Calu3 (cell line): ENCODE measurements at regions not wholly inside any gene's neighbourhood (a gene's known extent, or its start where the extent isn't known, plus 50 kb on each side); places are given as distances from the start of the nearest gene placed in this dataset.

Source experiments
- BruUV-seq: library from RNA; stranded (reverse); fragments of 400-500 nt; replicated peaks from 2 replicates; lab custom pipeline; 2021; lab: Mats Ljungman, UMichigan
- CTCF ChIA-PET: fragments of 300-600 bp; sonication (Branson Sonifier 250); formaldehyde crosslinking; loops from one replicate; lab custom pipeline; 2022; ENCODE audit warnings: antibody characterized with exemption; lab: Charles Lee
- DNase-seq: peaks from one replicate; pipeline ENCODE4 v3.0.0; 2022
- H3K27ac Mint-ChIP-seq: one replicate; pipeline ENCODE4 v1.8.0; 2022; ENCODE audit warnings: mixed read lengths; ENCODE audit not compliant: unreplicated experiment
- H3K27me3 Mint-ChIP-seq: one replicate; pipeline ENCODE4 v1.8.0; 2022; ENCODE audit warnings: mixed read lengths; ENCODE audit not compliant: unreplicated experiment
- H3K36me3 Mint-ChIP-seq: one replicate; pipeline ENCODE4 v1.8.0; 2022; ENCODE audit warnings: mild to moderate bottlenecking, moderate library complexity, mixed read lengths; ENCODE audit not compliant: insufficient read depth, unreplicated experiment
- H3K4me1 Mint-ChIP-seq: one replicate; pipeline ENCODE4 v1.8.0; 2022; ENCODE audit warnings: mild to moderate bottlenecking, low read depth, mixed read lengths; ENCODE audit not compliant: unreplicated experiment
- H3K4me3 Mint-ChIP-seq: one replicate; pipeline ENCODE4 v1.8.0; 2022; ENCODE audit warnings: mild to moderate bottlenecking, low read depth, moderate library complexity, mixed read lengths; ENCODE audit not compliant: unreplicated experiment
- H3K9me3 Mint-ChIP-seq: one replicate; pipeline ENCODE4 v1.8.0; 2022; ENCODE audit warnings: low read depth, mixed read lengths; ENCODE audit not compliant: unreplicated experiment
- intact Hi-C: fragments of 100-400 bp; cut with micrococcal nuclease; formaldehyde crosslinking; loops from one replicate; pipeline ENCODE4 v1.10.0; 2022; ENCODE audit not compliant: unreplicated experiment
- TF ChIP-seq, protein P1 (sequence below): fragments of 200-600 bp; IDR thresholded peaks from one replicate; pipeline ENCODE4 v1.8.0; 2022; ENCODE audit warnings: antibody characterized with exemption; ENCODE audit not compliant: unreplicated experiment

DNA sequence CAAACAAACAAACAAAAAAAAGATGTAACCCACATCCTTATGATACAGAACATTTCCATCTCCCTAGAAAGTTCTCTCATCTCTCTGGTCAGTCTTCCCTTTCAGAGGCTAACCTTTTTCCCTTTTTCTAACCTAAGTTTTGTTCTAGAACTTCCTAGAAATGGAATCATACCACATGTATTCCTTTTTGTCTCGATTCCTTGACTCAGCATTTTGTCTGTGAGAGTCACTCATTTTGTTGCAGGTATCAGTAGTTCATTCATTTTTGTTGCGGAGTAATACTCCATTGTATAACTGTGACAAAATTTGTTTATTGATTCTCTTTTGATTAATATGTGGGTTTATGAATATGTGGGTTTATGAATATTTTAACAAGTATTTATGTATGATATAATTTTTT is 400.0 kb upstream of the PDE4D start:
- Mint-ChIP-seq H3K27me3 (peaks cover 21% of the 10 kb centered on the region), H3K27ac (no peak overlapping the region), H3K4me3 (no peak overlapping the region), H3K9me3 (no peaks in the 10 kb centered on the region), H3K36me3 (no peaks in the 10 kb centered on the region), H3K4me1 (no peaks in the 10 kb centered on the region)
- TF ChIP-seq, protein P1, sequence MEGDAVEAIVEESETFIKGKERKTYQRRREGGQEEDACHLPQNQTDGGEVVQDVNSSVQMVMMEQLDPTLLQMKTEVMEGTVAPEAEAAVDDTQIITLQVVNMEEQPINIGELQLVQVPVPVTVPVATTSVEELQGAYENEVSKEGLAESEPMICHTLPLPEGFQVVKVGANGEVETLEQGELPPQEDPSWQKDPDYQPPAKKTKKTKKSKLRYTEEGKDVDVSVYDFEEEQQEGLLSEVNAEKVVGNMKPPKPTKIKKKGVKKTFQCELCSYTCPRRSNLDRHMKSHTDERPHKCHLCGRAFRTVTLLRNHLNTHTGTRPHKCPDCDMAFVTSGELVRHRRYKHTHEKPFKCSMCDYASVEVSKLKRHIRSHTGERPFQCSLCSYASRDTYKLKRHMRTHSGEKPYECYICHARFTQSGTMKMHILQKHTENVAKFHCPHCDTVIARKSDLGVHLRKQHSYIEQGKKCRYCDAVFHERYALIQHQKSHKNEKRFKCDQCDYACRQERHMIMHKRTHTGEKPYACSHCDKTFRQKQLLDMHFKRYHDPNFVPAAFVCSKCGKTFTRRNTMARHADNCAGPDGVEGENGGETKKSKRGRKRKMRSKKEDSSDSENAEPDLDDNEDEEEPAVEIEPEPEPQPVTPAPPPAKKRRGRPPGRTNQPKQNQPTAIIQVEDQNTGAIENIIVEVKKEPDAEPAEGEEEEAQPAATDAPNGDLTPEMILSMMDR, result no peak
- CTCF ChIA-PET, result no interaction called here
- no peak for DNase-seq
- BruUV-seq, result no TSS peak
- intact Hi-C loops, result no loop called here

DNA sequence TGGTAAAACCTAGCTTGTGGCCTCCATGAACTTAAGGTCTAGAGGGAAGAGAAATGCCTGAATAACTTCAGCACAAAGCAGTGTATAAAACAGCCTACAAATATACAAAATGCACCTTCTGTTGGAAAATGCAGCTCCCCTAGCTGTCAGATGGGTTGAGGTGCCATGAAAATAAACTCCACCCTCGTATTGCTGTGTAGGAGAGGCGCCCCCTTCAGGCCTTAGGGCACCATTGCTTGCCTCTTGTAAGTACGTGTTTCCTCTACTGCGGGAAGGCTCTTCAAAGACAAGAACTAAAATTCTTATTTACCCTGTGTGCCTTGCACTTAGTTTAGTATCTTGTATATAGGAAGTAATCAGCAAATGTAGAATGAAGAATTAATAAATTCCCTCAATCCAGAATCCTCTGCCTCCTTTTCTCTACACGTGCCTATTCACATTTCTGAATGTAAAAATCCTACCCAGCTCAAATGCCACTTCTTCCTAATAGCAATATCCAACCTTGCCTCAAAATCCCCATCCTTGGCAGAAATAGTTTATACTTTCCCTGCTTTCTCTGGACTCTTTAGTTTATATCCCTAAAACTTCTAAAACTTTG is 393.7 kb upstream of the PDE4D start:
- intact Hi-C loops, result loop anchor here (1.0 to 5.0 kb wide), 2 partner anchors 125 to 477 kb away; no protein-coding TSS in a partner anchor

DNA sequence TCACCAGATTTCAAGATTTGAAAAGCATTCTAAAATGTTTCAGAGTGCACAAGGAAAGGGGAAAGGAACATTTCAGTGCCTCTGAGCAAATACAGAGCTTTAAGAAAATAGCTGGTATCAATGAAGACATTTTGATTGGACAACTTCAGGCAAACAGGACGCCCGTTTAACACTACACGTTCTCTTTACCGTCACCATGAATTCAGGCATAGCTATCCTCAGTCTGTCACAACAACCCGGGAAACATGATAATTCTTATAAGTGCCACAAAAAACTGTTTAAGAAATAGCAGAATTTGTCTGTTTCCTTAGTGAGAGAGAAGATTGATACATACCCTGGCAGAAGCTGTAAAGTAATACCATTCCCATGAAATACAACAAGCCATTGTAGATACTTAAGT is 392.4 kb upstream of the PDE4D start:
- H3K9me3 Mint-ChIP-seq, result no peaks in the 10 kb centered on the region
- TF ChIP-seq, protein P1, result no peak
- no peaks in the 10 kb centered on the region for H3K36me3 Mint-ChIP-seq
- peaks cover 30% of the 10 kb centered on the region for H3K27me3 Mint-ChIP-seq
- H3K4me1 Mint-ChIP-seq, result no peaks in the 10 kb centered on the region
- intact Hi-C loops, result loop anchor here (5.0 kb wide), 1 partner anchor 124 kb away; no protein-coding TSS in a partner anchor
- DNase-seq, result no peak
- no TSS peak for BruUV-seq
- H3K27ac Mint-ChIP-seq, result no peak overlapping the region
- no peak overlapping the region for H3K4me3 Mint-ChIP-seq
- CTCF ChIA-PET, result no interaction called here

More for the DNA sequence above, 393.7 kb upstream of the PDE4D start:
- H3K36me3 Mint-ChIP-seq, result no peaks in the 10 kb centered on the region
- CTCF ChIA-PET, result interaction anchor here (0.5 to 1.4 kb wide), 3 partner anchors 400 to 477 kb away, joined by 3 to 6 read pairs (median 6); no protein-coding TSS in a partner anchor
- DNase-seq, result peak; percentile 64
- H3K27ac Mint-ChIP-seq, result no peak overlapping the region
- H3K9me3 Mint-ChIP-seq, result no peaks in the 10 kb centered on the region
- TF ChIP-seq, protein P1, result peak; percentile 70
- no peak overlapping the region for H3K4me3 Mint-ChIP-seq
- no peaks in the 10 kb centered on the region for H3K4me1 Mint-ChIP-seq
- H3K27me3 Mint-ChIP-seq, result peaks cover 30% of the 10 kb centered on the region
- BruUV-seq, result no TSS peak

DNA sequence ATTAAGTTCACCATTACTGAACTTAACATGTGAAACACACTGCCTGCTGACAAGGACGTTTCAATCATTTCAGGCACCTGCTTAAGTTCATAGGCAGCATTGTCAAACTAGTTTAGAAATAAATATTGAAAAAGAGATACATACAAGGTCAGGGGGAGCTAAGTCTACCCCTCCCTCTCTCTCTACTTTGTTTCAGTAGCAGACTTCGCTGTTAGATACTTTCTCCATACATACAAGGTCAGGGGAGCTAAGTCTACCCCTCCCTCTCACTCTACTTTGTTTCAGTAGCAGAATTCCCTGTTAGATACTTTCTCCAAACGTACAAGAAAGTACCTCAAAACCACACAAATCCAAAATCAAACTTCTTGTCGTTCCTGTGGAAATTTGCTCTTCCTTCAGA is 387.4 kb upstream of the PDE4D start:
- H3K27ac Mint-ChIP-seq, result no peak overlapping the region
- no peaks in the 10 kb centered on the region for H3K27me3 Mint-ChIP-seq
- H3K36me3 Mint-ChIP-seq, result no peaks in the 10 kb centered on the region
- TF ChIP-seq, protein P1, result no peak
- DNase-seq, result no peak
- H3K9me3 Mint-ChIP-seq, result no peaks in the 10 kb centered on the region
- H3K4me3 Mint-ChIP-seq, result no peak overlapping the region
- CTCF ChIA-PET, result interaction anchor here (0.6 kb wide), 2 partner anchors 297 to 628 kb away, joined by 3 to 5 read pairs; no protein-coding TSS in a partner anchor
- H3K4me1 Mint-ChIP-seq, result no peaks in the 10 kb centered on the region
- no TSS peak for BruUV-seq
- intact Hi-C loops, result no loop called here
